NCI-H1930 (cell line): ENCODE measurements at regions not wholly inside any gene's neighbourhood (a gene's known extent, or its start where the extent isn't known, plus 50 kb on each side); places are given as distances from the start of the nearest gene placed in this dataset.
"Not testable (repeated sequence)": the region's sequence is repeated elsewhere in the genome, so short reads cannot be mapped to it uniquely, and the experiment has no call there.

Source experiments
- DNase-seq, 2 experiments: peaks; one replicate each; lab custom pipeline; 2025; lab: John Stamatoyannopoulos, UW

DNA sequence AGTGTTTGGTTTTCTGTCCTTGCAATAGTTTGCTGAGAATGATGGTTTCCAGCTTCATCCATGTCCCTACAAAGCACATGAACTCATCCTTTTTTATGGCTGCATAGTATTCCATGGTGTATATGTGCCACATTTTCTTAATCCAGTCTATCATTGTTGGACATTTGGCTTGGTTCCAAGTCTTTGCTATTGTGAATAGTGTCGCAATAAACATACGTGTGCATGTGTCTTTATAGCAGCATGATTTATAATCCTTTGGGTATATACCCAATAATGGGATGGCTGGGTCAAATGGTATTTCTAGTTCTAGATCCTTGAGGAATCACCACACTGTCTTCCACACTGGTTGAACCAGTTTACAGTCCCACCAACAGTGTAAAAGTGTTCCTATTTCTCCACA is 269.8 kb upstream of the DCN start:
- DNase-seq = not testable (repeated sequence)

DNA sequence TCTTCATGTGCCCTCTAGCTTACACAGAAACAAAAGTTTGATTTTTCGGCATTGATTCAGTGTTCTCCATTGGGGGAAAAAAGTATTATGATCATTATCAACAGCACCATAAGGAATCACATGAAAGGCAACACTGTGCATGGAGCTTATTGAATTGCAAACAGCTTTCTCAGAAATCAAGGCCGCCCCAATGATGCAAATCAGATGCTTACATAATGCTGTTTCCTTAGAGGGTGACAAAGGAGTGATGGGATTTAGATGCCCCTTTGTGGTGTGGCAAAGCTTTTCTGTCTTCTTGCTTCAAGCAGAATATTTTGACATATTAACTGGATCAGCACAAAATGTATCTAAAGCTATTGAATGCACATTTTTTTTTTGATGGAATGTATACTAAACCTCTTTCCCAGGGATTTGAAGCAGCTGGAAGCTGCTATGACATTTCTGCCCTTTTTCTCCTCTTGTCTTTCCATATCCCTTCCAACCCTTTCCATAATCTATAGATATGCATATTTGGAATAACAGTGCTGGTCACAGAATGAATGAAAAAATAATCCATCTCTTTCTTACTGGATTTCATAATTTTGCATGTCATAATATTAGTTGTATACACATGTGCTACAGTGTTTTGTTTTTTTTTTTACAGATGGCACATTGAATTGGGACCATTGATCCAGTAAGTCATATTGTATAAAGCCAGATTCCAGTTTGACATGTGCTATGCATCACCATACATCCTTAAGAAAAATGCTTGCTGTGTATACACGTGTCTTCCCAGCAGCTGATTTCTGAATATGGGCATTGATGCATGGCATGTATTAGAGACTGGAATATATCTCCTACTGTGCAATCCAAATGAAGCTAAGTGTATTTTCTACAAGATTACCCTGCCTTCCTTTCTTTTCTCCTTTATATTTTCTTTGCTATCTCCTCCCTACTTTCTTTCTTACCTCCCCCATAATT is 259.7 kb upstream of the DCN start:
- no peak for DNase-seq

DNA sequence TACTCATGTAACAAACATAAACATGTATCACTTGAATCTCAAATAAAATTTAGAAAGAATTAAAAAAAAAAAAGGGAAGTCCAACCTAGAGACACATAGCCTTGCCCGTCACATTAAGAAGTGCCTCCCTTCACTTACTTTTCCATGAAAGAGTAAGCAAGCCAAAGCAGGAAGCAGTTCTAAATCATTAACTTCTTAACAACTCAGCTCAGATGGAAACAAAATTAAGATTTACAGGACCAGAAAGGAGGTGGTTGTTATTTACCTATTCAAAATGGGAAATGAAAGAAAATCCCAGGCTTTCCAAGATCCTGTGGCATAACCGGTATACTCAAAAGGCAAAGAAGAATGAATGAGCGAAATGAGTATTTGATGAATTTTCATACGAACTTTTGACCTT is 258.6 kb upstream of the DCN start:
- DNase-seq = no peak

DNA sequence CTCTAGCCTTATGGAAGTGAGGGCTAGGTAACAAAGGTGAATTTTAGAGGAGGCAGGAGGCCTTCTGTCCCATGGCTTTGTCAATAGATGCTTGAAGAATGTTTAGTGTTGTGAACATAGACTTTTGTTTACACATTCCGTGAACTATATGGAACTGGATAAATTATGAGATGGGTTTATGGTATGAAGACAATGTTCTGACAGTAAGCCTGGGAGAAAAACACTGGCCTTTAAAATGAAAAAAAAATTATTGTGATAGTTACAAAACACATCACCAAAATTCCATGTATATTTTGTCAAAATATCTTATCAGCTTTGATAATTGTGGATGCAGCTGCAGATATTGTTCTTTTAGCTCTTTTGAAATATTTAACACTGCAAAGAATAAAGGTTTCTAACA is 251.5 kb upstream of the DCN start:
- no peak for DNase-seq

DNA sequence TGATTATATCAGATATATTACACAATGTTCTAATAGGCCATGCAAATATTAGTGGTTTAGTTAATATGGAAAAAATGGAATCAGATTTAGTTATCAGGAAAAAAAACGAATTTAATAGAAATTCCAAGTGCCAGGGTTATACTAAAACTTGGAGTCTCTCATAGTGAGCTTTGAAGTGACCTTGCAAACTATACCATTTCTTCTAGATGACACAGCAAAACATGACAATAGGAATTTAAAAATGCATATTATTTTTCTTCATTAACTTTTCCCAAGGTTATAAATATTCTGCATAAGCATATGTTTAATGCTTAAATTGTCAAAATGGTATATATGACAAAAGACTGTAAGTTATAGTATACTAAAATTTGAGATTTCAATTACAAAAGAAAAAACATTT is 250.1 kb upstream of the DCN start:
- no peak for DNase-seq

DNA sequence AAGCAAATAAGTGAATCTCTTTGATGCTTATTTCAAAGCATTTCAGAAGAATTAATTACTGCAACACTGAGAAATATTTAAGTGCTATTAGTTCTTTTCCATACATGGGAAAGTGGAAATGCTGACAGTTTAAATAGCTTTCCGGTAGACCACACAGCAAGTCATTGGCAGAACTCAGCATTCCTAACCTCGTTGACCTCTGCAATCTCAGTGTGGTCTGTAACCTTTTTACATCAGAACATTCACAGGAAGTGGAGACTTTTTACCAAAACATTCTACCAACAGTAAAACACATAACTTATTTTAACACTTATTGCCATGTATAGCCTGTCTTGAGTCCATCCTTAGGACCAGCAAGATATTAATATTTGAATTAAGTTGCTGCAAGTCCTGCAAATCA is 249.5 kb upstream of the DCN start:
- DNase-seq = no peak

DNA sequence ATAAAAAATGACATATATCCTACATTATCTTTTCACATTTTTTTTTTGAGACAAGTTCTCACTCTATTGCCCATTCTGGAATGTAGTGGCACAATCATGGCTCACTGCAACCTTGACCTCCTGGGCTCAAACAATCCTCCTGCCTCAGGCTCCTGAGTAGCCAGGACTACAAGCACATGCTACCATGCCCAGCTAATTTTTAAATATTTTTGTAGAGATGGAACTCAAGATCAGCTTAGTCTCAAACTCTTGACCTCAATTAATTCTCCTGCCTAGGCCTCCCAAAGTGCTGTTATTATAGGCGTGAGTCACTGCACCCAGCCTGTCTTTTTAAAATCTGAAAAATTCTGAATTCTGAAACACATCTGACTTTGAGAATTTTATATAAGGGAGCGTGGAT is 241.9 kb upstream of the DCN start:
- DNase-seq = no peak

DNA sequence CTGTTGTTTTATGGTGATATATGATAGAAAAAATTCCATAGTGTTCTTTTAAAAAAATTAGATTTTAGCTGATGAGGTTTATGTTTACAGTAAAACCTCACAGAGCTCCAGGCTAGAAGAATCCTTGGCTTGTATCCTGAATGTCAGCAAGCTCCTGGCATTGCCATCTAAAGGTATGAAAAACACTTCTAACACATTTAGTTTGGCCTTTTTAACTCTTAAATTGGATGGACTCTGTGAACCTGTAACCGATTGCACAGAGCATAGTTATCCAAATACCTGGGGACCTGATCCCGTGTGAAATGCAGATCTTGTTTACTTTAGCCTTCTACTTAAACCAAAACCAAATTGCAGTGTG is 241.1 kb upstream of the DCN start:
- no peak for DNase-seq

DNA sequence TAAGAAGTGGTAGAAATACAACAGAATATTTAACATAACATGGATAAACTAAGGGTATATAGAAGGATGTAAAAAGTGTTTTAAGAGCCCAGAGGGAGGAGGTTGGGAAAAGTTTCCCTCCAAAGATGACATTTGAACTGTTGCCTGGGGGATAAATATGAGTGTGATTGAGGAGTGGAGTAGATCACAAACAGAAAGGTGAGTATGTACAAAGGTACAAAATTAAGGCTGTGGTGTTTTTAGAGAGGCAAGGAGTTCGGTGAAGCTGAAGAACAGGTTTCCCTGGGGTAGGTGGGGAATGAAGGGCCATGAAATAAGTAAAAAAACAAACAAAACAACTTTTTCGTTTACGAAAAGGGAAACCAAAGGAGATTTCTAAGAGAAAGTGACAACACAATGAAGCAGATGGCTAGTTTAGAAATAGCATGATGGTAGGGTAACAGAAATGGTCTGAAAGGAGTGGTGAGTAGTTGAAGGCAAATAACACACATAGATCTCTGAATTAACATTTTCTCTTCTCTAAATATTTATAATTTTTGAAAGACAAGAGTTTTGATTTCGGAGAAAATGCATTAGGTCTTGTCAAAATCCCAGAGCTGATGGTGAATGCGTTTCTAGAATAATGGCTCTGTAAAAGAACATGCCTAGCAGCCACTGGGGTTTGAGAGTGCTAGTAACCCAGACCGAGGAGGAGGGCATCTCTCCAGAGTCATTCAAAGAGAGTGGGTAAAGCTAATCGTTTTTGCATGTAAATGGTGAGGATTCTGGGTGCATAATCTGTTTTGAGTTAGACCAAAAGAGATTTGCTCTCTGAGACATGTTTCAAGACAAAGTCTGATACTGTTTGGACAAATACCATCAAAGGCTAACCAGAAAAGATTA is 240.4 kb upstream of the DCN start:
- no peak for DNase-seq

DNA sequence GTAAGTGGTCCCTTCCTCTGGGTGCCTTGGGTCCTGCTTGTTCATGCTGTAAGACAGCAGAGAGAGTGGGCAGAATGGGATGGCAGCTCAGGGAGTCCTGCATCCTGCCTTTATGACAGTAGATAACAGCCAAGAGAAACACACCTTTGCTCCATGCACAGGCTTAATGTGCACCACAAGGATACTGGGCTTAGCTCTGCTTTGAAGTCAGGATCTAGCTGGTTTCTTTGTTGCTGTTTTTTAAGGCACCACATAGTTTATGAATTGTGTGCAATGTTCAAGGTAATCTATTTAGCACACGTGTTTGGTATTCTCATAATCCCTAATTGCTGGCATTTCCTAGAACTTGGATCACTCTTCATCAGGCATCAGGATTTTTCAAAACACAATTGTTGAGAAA is 239.5 kb upstream of the DCN start:
- DNase-seq = no peak

DNA sequence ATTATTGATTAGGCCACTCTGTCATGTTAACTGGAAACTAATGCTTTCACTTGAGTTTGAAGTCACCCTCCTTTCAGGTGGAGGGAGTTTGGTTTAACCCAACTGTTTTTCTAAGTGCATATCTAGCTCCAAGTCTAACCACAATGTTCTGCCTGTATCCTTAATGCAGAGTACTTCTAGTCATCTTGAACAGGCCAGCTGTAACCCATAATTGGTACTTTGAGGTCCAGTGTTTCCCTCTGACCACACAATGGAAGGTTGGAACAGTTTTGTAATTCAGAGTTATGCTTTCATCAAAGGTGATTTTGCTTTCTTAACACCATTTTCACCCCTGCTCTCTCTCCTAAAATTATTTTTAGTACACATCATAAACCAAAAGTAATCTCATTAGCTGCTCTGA is 237.2 kb upstream of the DCN start:
- DNase-seq = no peak

DNA sequence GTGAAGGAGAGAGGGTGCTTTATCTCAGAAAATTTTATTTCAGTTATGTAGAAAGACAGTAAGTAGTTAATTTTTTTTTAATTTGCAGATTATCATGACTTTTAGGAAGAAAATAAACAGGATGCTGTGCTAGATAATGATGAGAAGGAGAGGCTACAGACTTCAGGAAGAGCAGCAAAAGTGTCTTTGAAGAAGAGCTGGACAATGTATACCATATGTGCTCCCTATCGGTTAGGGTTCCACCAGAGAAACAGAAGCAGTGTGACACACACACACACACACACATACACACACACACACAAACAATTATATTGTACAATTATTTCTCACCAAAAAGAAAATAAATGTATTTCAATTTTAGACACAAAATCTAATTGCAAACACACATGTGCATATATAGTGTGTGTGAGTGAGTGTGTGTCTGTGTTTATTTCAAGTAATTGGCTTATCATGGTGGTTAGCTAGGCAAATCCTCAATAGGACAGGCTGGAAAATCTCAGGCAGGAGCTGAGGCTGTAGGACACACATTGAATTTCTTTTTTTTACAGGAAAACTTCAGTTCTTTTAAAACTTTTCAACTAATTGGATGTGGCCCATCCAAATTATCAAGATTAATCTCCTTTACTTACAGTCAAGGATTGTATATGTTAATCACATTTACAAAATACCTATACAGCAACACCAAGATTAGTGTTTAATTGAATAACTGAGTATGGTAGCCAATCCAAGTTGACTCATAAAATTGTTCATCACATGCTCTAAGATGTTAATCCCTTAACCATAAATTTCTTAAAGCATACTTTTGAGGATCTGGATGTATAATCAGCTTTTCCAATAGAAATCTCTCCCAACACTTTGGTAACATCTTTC is 235.8 kb upstream of the DCN start:
- DNase-seq = no peak

DNA sequence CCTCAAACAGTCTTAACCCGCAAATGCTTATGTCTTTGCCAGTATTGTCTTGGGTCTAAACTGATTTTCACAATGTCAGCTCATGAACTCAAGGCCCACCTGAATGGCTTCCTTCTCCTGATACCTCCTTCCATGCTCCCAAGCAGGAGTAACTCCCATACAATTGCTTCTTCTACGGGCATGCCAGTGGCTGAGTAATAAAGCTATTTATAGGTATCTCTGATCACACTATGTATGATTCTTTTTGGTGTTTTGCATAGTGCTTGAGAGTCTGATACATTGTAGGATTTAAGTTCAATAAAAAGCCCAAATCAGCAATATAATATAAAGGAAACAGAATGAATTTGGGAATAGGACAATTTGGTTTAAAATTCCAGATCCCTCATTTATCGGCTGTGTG is 235.0 kb upstream of the DCN start:
- DNase-seq = no peak

DNA sequence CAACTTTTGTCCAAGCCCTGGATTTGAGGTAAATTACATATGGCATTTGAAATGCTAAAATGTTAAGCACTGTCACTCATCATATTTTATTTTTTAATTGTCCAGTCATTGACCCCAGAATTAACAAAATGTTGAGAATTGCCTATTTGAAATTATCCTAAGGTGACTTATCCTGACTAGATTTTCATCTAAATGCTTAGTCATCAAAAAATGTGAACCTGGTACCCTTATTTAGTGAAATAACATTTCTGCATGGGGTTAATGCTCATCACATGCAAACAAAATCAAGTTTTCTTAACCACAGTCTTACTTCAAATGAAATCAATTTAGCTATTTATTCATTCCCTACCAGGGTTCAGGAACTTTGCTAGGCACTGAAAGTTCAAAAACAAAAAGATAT is 232.0 kb upstream of the DCN start:
- no peak for DNase-seq

DNA sequence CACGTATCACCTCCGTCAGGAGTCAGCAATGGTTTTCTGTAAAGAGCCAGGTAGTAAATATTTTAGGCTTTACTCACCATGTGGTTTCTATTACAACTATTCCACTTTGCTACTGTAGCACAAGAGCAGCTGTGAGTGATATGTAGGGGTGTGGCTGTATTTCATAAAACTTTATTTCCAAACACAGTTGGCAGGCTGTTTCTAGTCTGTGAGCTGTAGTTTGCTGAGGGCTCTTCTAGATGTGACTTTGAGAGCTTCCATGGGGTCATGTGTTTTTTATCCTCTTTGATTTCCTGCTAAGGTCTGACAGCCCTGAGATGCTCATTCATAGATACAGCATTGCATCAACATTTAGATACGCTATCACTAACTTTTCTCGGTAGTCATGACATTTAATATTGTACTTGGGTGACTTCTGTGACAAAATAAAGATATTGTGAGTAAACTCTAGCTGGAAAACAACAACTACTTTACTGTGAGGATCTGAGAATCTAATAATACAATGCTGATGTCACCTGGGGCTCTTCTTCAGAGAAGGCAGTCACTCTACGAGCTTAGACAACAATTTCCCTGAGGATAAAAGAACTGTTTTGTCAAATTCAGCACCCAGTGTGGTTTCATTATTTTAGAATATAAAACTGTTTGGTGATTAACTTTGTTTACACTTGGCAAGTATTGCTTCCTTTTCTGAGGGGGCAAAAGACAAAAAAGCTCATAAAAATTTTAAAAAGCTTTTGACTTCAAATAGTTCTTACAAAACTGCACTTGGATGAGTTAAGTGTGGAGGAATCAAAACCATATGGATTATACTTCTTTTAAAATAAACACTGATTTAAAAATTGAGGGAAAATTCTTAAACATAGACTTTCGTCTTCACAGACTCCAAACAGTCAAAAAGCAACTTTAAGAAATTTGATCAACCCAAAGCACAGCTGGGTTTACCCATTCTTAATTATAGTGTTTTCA is 231.2 kb upstream of the DCN start:
- no peak for DNase-seq

DNA sequence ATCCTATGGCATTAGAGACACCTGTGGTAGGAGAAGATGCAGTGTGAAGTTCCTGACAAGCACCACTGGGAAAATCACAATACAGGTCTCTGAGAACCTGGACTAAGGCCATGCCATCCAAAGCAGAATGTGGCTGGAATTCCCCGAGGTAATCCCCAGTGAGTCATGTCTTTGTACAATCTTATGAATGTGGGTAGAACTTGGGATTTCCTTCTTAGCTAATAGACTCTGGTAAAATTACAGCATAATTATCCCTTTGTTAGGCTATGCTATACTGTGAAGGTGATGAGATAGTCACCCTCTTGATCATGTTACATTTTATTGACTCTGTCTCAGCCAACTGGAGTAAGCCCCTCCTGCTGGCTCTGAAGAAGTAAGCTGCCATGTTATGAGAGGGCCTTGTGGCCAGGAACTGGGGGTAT is 224.3 kb upstream of the DCN start:
- no peak for DNase-seq

DNA sequence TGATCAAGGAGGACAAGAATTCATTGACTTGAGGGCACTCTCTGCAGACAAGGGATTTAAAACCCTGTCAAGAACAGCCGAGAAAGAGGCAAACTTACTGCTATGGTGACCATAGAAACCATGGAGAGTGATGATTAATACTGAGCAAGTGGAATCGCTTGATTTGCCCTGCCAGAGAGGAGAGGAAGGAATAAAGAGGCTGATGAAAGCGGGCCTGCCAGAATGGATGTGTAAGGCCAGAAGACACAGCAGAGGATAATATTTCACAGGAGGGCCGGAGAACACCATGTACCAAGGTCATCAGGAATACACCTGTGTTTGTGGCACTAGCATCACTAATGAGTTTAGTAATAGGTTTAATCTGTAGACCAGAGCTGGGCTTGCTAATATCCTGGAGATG is 221.8 kb upstream of the DCN start:
- DNase-seq = no peak

DNA sequence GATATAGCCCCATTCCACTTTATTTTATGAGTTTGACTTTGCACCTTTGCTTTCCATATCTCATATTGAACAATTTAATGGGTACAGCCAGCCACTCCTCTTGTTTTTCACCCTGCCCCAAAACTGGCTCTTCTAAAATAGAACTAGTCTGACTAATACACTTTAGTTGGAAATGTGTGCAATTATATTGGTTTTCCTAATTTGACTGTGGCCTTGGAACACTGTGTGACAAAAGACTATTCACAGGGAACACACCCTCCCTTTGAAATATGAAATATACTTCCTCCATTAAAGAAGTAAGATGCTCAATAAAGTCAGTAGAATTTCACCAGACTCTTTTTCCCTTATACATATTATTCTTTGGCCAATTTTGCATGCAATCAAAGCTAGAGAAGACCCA is 218.6 kb upstream of the DCN start:
- no peak for DNase-seq

DNA sequence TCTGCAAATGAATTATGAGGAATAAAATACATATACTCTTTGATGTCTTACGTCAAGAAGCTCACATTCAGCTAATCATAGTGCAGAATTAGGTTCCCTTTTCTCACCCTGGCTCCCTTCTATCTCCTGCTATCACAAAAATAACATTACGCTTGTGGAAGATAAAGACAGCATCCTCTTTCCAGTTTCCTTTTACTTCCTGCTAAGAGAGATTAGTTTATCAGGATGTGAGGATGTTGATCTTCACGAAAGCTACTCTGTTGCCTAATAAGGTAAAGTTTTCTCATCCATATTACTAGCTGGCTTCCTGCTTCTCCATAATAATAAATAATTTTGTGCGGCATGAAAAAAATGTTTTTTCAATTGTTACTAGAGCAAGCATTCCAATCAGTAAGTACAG is 217.7 kb upstream of the DCN start:
- DNase-seq = no peak

DNA sequence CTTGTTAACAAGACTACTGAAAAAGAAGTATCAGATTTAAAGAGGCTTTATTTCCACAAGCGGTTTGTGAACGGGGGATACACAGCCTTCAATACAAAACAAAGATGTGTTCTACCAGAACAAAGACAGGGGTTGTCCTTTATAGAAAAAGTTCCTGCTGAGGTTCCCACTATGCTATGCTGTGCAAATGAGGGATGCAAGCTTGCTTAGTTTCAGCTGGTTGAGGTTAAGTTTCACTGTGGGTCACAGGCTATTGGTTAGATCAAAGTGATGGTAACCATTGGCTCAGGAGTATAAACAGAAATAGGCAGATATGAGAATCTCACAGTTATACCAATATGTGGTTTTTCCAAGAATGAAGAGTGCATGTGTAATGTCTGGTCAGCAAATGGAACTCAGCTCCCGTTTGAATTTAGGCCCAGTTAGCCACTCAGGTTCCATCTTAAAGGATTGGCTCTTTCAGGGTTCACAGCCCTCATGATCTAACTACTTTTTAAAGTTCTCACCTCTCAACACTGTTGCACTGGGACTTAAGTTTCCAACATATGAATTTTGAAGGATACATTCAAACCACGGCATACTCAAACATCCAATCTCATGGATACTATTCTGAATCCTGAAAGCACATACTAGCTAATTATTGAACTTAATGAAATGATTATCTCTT is 215.4 kb upstream of the DCN start:
- DNase-seq = no peak

DNA sequence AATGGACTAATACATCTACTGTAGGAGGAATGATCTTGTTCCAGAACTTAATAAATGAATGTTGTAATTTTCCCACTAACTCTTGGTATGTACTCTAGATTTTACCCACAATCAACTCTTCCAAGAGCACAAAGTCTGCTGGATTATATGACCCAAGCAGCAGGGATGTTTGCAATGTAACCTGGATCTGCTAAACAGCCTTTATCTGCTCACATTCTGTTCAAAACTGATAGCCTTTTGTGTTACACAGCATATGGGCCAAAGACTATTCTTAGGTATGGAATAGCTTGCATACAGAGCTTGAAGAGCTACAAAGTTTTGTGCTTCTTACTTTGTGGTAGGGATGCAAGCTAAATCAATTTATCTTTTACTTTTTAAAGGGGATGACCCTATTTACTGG is 213.7 kb upstream of the DCN start:
- no peak for DNase-seq
